K562 (cell line): ENCODE measurements at regions not wholly inside any gene's neighbourhood (a gene's known extent, or its start where the extent isn't known, plus 50 kb on each side); places are given as distances from the start of the nearest gene placed in this dataset.

ENCODE experiments used
- ATAC-seq: fragments of 200-7000 bp; cut with Tn5 transposase; 3 replicates; pipeline ENCODE4 v1.9.1; 2020; ENCODE audit warnings: moderate library complexity
- BruUV-seq: library from RNA; stranded (reverse); fragments of 400-500 nt; replicated peaks from 2 replicates; lab custom pipeline; 2021; lab: Mats Ljungman, UMichigan
- CTCF ChIA-PET: fragments of 300-600 bp; formaldehyde crosslinking; extraction: SDS; loops from one replicate; lab custom pipeline; 2021; ENCODE audit warnings: low intra/inter-chr PET ratio; lab: Yijun Ruan, JAX
- POLR2A ChIA-PET: fragments of 300-600, 350-650 bp; sonication (Branson Sonifier 250); formaldehyde crosslinking; extraction: SDS; loops from one replicate; lab custom pipeline; 2021; ENCODE audit warnings: antibody characterized with exemption, inconsistent platforms; lab: Yijun Ruan, JAX
- DNase-seq, 4 experiments: peaks; one replicate each; pipeline versions ENCODE4 v3.0.0 to v3.0.0-alpha.2; 2011 to 2018; ENCODE audit warnings: low spot score in 3 of 4, mixed read lengths in 3 of 4; ENCODE audit errors: extremely low read depth in 1 of 4
- FAIRE-seq: peaks from 2 replicates; lab custom pipeline; 2011; peaks lifted over from hg19 to GRCh38; lab: Jason Lieb, UNC
- H2AFZ ChIP-seq: 2 replicates; pipeline ENCODE4 v1.6.0; 2011; ENCODE audit warnings: low read depth, low read length, control low read depth, inconsistent platforms
- H3K27ac ChIP-seq: fragments of 200-600 bp; 3 replicates; pipeline ENCODE4 v1.8.0; 2011; ENCODE audit warnings: low read depth, mild to moderate bottlenecking, control low read depth, inconsistent platforms, low read length, moderate library complexity, mixed read lengths; ENCODE audit errors: extremely low read depth
- H3K27me3 ChIP-seq, 2 experiments: fragments of 300-600 bp in 1 of 2; 2 replicates in 1 of 2; 3 replicates in 1 of 2; pipeline versions ENCODE4 v1.6.0 to v1.8.0; 2011; ENCODE audit warnings: inconsistent platforms in 2 of 2, low read length in 2 of 2, mild to moderate bottlenecking in 1 of 2, mixed read lengths in 1 of 2, moderate library complexity in 1 of 2; ENCODE audit not compliant: control insufficient read depth in 2 of 2, insufficient read depth in 2 of 2
- H3K36me3 ChIP-seq: fragments of 300-600 bp; 3 replicates; pipeline ENCODE4 v1.8.0; 2011; ENCODE audit warnings: mild to moderate bottlenecking, low read length, inconsistent platforms; ENCODE audit not compliant: control insufficient read depth, insufficient read depth
- H3K4me1 ChIP-seq, 2 experiments: fragments of 200-600 bp in 1 of 2; replicated peaks in 1 of 2; 2 replicates in 1 of 2; 3 replicates in 1 of 2; pipeline versions ENCODE4 v1.5.1 to v1.8.0; 2011; ENCODE audit warnings: inconsistent platforms in 2 of 2, low read length in 2 of 2, mild to moderate bottlenecking in 1 of 2, mixed read lengths in 1 of 2, moderate library complexity in 1 of 2; ENCODE audit not compliant: control insufficient read depth in 2 of 2, insufficient read depth in 2 of 2
- H3K4me2 ChIP-seq: 2 replicates; pipeline ENCODE4 v1.6.1; 2011; ENCODE audit warnings: low read length, control low read depth, inconsistent platforms, mixed read lengths; ENCODE audit not compliant: insufficient read depth
- H3K4me3 ChIP-seq: fragments of 200-600 bp; sonication (generic), shearing (Covaris generic); 2 replicates; pipeline ENCODE4 v1.5.1; 2016; ENCODE audit warnings: control low read depth, inconsistent platforms
- H3K79me2 ChIP-seq: fragments of 200-600 bp; 3 replicates; pipeline ENCODE4 v1.8.0; 2011; ENCODE audit warnings: low read length, inconsistent platforms; ENCODE audit not compliant: control insufficient read depth, insufficient read depth
- H3K9ac ChIP-seq, 2 experiments: 2 replicates each; pipeline versions ENCODE4 v1.6.0 to v1.6.1; 2011; ENCODE audit warnings: low read depth in 2 of 2, low read length in 2 of 2, control low read depth in 1 of 2, inconsistent platforms in 1 of 2, mild to moderate bottlenecking in 1 of 2, mixed read lengths in 1 of 2; ENCODE audit not compliant: insufficient read depth in 1 of 2
- H3K9me1 ChIP-seq: one replicate; pipeline ENCODE4 v1.6.0; 2011; ENCODE audit warnings: inconsistent platforms, mild to moderate bottlenecking, low read length, moderate library complexity; ENCODE audit not compliant: control insufficient read depth, insufficient read depth
- H3K9me3 ChIP-seq: replicated peaks from 2 replicates; pipeline ENCODE4 v1.5.1; 2011; ENCODE audit warnings: low read depth, low read length, inconsistent platforms; ENCODE audit not compliant: control insufficient read depth, insufficient read depth
- H4K20me1 ChIP-seq: replicated peaks from 2 replicates; pipeline ENCODE4 v1.6.1; 2011; ENCODE audit warnings: low read length, inconsistent platforms, mixed read lengths; ENCODE audit not compliant: control insufficient read depth, insufficient read depth
- RNF219 ChIP-seq: fragments of 250-450 bp; sonication (Bioruptor Pico); IDR thresholded peaks from 2 replicates; pipeline ENCODE4 v1.5.0; 2022; ENCODE audit warnings: mild to moderate bottlenecking
- SMARCA4 ChIP-seq: fragments of 450-650 bp; IDR thresholded peaks from 2 replicates; pipeline ENCODE4 v1.6.1; 2016
- TAL1 ChIP-seq: fragments of 450-650 bp; IDR thresholded peaks from 2 replicates; pipeline ENCODE4 v1.6.1; 2016; ENCODE audit warnings: mild to moderate bottlenecking
- VEZF1 ChIP-seq: fragments of 200-800 bp; sonication (Bioruptor generic); IDR thresholded peaks from 2 replicates; pipeline ENCODE4 v1.6.1; 2017; ENCODE audit warnings: missing genetic modification characterization, missing compliant biosample characterization
- ZBED1 ChIP-seq: IDR thresholded peaks from 2 replicates; pipeline ENCODE4 v1.6.1; 2014
- ZFP36 ChIP-seq: fragments of 150-350 bp; IDR thresholded peaks from 2 replicates; pipeline ENCODE4 v1.6.1; 2018; ENCODE audit warnings: low read length, low read depth; ENCODE audit not compliant: partially characterized antibody
- WGBS: fragments of 100-300 bp; shearing (Covaris generic); methylation state at CpG from one replicate; pipeline ENCODE4 v1.1.6; 2016; ENCODE audit warnings: low coverage, mixed read lengths; ENCODE audit not compliant: insufficient coverage; ENCODE audit errors: missing lambda C conversion rate; 5-methylcytosine and 5-hydroxymethylcytosine counted together
- in situ Hi-C: fragments of 300-500 bp; cut with MboI; formaldehyde crosslinking; loops from 4 replicates; pipeline ENCODE4 v1.15.0; 2018; ENCODE audit warnings: inconsistent platforms, mixed read lengths
- intact Hi-C: fragments of 100-400 bp; cut with micrococcal nuclease; formaldehyde crosslinking; loops from 2 replicates; pipeline ENCODE4 v1.14.2; 2022

- Histone ChIP-seq H3K36me3 (no peaks in the 10 kb centered on the region), H3K9me1 (no peaks in the 10 kb centered on the region), H4K20me1 (no peaks in the 10 kb centered on the region), H3K4me2 (no peak overlapping the region), H3K9me3 (no peaks in the 10 kb centered on the region), H3K27me3 (no peaks in the 10 kb centered on the region; a peak in 1 of 5 replicates), H3K4me3 (no peak overlapping the region), H3K9ac (no peak overlapping the region), H3K27ac (no peak overlapping the region), H3K4me1 (no peaks in the 10 kb centered on the region; a peak in 1 of 5 replicates), H2AFZ (no peak overlapping the region), H3K79me2 (no peaks in the 10 kb centered on the region)
- in situ Hi-C loops (no loop called here), intact Hi-C loops (no loop called here)
- no peak for FAIRE-seq
- POLR2A ChIA-PET, result interaction anchor here (0.6 kb wide), 1 partner anchor 1314 kb away, joined by 4 read pairs; no protein-coding TSS in a partner anchor
- TF ChIP-seq ZBED1 (no peak), RNF219 (no peak)
- no peak for DNase-seq
- CTCF ChIA-PET, result no interaction called here
- ATAC-seq, result no peak
- 0% methylated on average over 8 of the region's 8 CpGs for WGBS
- no TSS peak for BruUV-seq
Measured at GRCh38 chrX:10086676-10087075, 70.1 kb upstream of the CLCN4 start.

DNA sequence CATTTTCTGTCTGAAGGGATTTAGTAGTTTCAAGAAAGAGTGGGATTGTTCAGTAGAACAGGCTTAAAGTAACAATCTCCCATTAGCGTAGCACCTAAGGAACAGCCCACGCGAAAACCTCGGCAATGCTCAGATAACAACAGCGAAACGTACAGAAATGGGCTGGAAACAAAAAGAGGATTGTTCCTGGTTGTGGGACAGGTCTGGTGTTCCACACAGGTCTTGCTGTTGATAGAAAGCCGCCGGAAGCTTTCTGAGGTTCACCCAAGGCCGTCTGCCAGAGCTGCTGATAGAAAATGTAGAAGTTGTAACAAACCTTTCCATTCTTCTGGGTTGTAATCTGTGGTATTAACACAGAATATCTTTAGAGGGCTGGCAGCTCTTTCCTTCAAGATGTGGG lies 69.4 kb upstream of the CLCN4 start:
- in situ Hi-C loops, result no loop called here
- ATAC-seq, result no peak
- H3K4me2 ChIP-seq, result no peak overlapping the region
- TF ChIP-seq SMARCA4 (no peak), VEZF1 (CRISPR knock-in tag) (no peak), ZFP36 (no peak), TAL1 (no peak)

More for the DNA sequence above, 69.4 kb upstream of the CLCN4 start:
- H3K27me3 ChIP-seq, result no peaks in the 10 kb centered on the region; a peak in 1 of 5 replicates
- intact Hi-C loops, result no loop called here
- no peaks in the 10 kb centered on the region for H3K79me2 ChIP-seq
- ChIA-PET CTCF (interaction anchor here (1.1 kb wide), 1 partner anchor 91 kb away, joined by 3 read pairs; no protein-coding TSS in a partner anchor), POLR2A (no interaction called here)
- no peaks in the 10 kb centered on the region for H4K20me1 ChIP-seq
- no peak overlapping the region for H3K27ac ChIP-seq
- no peak for DNase-seq
- H3K9me1 ChIP-seq, result no peaks in the 10 kb centered on the region
- H3K4me1 ChIP-seq, result no peaks in the 10 kb centered on the region; a peak in 1 of 5 replicates
- H3K9ac ChIP-seq, result no peak overlapping the region
- H3K36me3 ChIP-seq, result no peaks in the 10 kb centered on the region
- no peaks in the 10 kb centered on the region for H3K9me3 ChIP-seq
- BruUV-seq, result no TSS peak
- no peak for FAIRE-seq
- no peak overlapping the region for H2AFZ ChIP-seq
- H3K4me3 ChIP-seq, result no peak overlapping the region
- 1% methylated on average over 7 of the region's 9 CpGs for WGBS
